ENCODE measurements at regions not wholly inside any gene's neighbourhood (a gene's known extent, or its start where the extent isn't known, plus 50 kb on each side); places are given as distances from the start of the nearest gene placed in this dataset.

- H3K27me3 Mint-ChIP-seq, result no peaks in the 10 kb centered on the region
- ATAC-seq (replicated peaks; ENCODE audit: extremely low read depth, poor library complexity, severe bottlenecking) (no peak), DNase-seq (ENCODE audit: low spot score in 2 of 2) (no peak)
- no peak overlapping the region for H3K4me3 Mint-ChIP-seq
- peaks cover 24% of the 10 kb centered on the region for H3K9me3 Mint-ChIP-seq
- no peaks in the 10 kb centered on the region for H3K4me1 Mint-ChIP-seq
- H3K27ac Mint-ChIP-seq (ENCODE audit: low read depth), result no peak overlapping the region
- no peaks in the 10 kb centered on the region for H3K36me3 Mint-ChIP-seq (ENCODE audit: insufficient read depth)
Measured at GRCh38 chr5:30890377-30890776, 303.1 kb upstream of the CDH6 start.

GRCh38 chr5:30880514-30880913, 313.0 kb upstream of the CDH6 start:
- Mint-ChIP-seq H3K36me3 (ENCODE audit: insufficient read depth) (peaks cover 3% of the 10 kb centered on the region), H3K27me3 (no peaks in the 10 kb centered on the region), H3K4me1 (no peaks in the 10 kb centered on the region), H3K4me3 (no peak overlapping the region), H3K27ac (ENCODE audit: low read depth) (no peak overlapping the region), H3K9me3 (peaks cover 16% of the 10 kb centered on the region)
- DNase-seq (ENCODE audit: low spot score in 2 of 2) (no peak), ATAC-seq (replicated peaks; ENCODE audit: extremely low read depth, poor library complexity, severe bottlenecking) (no peak)

- no peaks in the 10 kb centered on the region for H3K27me3 Mint-ChIP-seq
- no peaks in the 10 kb centered on the region for H3K4me1 Mint-ChIP-seq
- H3K9me3 Mint-ChIP-seq, result peaks cover 10% of the 10 kb centered on the region
- H3K27ac Mint-ChIP-seq (ENCODE audit: low read depth), result no peak overlapping the region
- DNase-seq (ENCODE audit: low spot score in 2 of 2), result no peak
- no peak for ATAC-seq (replicated peaks; ENCODE audit: extremely low read depth, poor library complexity, severe bottlenecking)
- peaks cover 3% of the 10 kb centered on the region for H3K36me3 Mint-ChIP-seq (ENCODE audit: insufficient read depth)
- no peak overlapping the region for H3K4me3 Mint-ChIP-seq
Measured at GRCh38 chr5:30879887-30880286, 313.6 kb upstream of the CDH6 start.

GRCh38 chr5:30878746-30879145, 314.7 kb upstream of the CDH6 start:
- H3K9me3 Mint-ChIP-seq, result peaks cover 7% of the 10 kb centered on the region

GRCh38 chr5:30878296-30878695, 315.2 kb upstream of the CDH6 start:
- H3K36me3 Mint-ChIP-seq (ENCODE audit: insufficient read depth), result peaks cover 3% of the 10 kb centered on the region
- DNase-seq (ENCODE audit: low spot score in 2 of 2) (no peak), ATAC-seq (replicated peaks; ENCODE audit: extremely low read depth, poor library complexity, severe bottlenecking) (no peak)
- H3K27me3 Mint-ChIP-seq, result no peaks in the 10 kb centered on the region
- no peaks in the 10 kb centered on the region for H3K4me1 Mint-ChIP-seq
- peaks cover 5% of the 10 kb centered on the region for H3K9me3 Mint-ChIP-seq
- H3K27ac Mint-ChIP-seq (ENCODE audit: low read depth), result no peak overlapping the region
- no peak overlapping the region for H3K4me3 Mint-ChIP-seq

More at GRCh38 chr5:30878746-30879145, 314.7 kb upstream of the CDH6 start:
- H3K4me1 Mint-ChIP-seq, result no peaks in the 10 kb centered on the region
- ATAC-seq (replicated peaks; ENCODE audit: extremely low read depth, poor library complexity, severe bottlenecking), result no peak
- no peaks in the 10 kb centered on the region for H3K27me3 Mint-ChIP-seq
- no peak overlapping the region for H3K27ac Mint-ChIP-seq (ENCODE audit: low read depth)
- no peak for DNase-seq (ENCODE audit: low spot score in 2 of 2)
- H3K4me3 Mint-ChIP-seq, result no peak overlapping the region
- H3K36me3 Mint-ChIP-seq (ENCODE audit: insufficient read depth), result peaks cover 3% of the 10 kb centered on the region

GRCh38 chr5:30874241-30875034, 319.0 kb upstream of the CDH6 start:
- Mint-ChIP-seq H3K4me3 (no peak overlapping the region), H3K27ac (ENCODE audit: low read depth) (no peak overlapping the region), H3K36me3 (ENCODE audit: insufficient read depth) (no peaks in the 10 kb centered on the region), H3K9me3 (peaks cover 11% of the 10 kb centered on the region), H3K27me3 (no peaks in the 10 kb centered on the region), H3K4me1 (no peaks in the 10 kb centered on the region)
- DNase-seq (ENCODE audit: low spot score in 2 of 2) (no peak), ATAC-seq (replicated peaks; ENCODE audit: extremely low read depth, poor library complexity, severe bottlenecking) (no peak)

- DNase-seq (ENCODE audit: low spot score in 2 of 2) (no peak), ATAC-seq (replicated peaks; ENCODE audit: extremely low read depth, poor library complexity, severe bottlenecking) (no peak)
- Mint-ChIP-seq H3K4me1 (no peaks in the 10 kb centered on the region), H3K9me3 (peaks cover 6% of the 10 kb centered on the region), H3K36me3 (ENCODE audit: insufficient read depth) (no peaks in the 10 kb centered on the region), H3K27ac (ENCODE audit: low read depth) (no peak overlapping the region), H3K27me3 (no peaks in the 10 kb centered on the region), H3K4me3 (no peak overlapping the region)
Measured at GRCh38 chr5:30871196-30871595, 322.3 kb upstream of the CDH6 start.

GRCh38 chr5:30867711-30868110, 325.8 kb upstream of the CDH6 start:
- no peak for ATAC-seq (replicated peaks; ENCODE audit: extremely low read depth, poor library complexity, severe bottlenecking)
- no peaks in the 10 kb centered on the region for H3K4me1 Mint-ChIP-seq
- no peaks in the 10 kb centered on the region for H3K36me3 Mint-ChIP-seq (ENCODE audit: insufficient read depth)
- no peak overlapping the region for H3K27ac Mint-ChIP-seq (ENCODE audit: low read depth)
- no peaks in the 10 kb centered on the region for H3K27me3 Mint-ChIP-seq
- no peak for DNase-seq (ENCODE audit: low spot score in 2 of 2)
- H3K4me3 Mint-ChIP-seq, result no peak overlapping the region
- H3K9me3 Mint-ChIP-seq, result peaks cover 17% of the 10 kb centered on the region

- DNase-seq (ENCODE audit: low spot score in 2 of 2) (no peak), ATAC-seq (replicated peaks; ENCODE audit: extremely low read depth, poor library complexity, severe bottlenecking) (no peak)
- Mint-ChIP-seq H3K36me3 (ENCODE audit: insufficient read depth) (no peaks in the 10 kb centered on the region), H3K9me3 (peaks cover 11% of the 10 kb centered on the region), H3K4me3 (no peak overlapping the region), H3K27me3 (no peaks in the 10 kb centered on the region), H3K4me1 (no peaks in the 10 kb centered on the region), H3K27ac (ENCODE audit: low read depth) (no peak overlapping the region)
Measured at GRCh38 chr5:30866142-30866541, 327.3 kb upstream of the CDH6 start.

GRCh38 chr5:30856242-30856641, 337.2 kb upstream of the CDH6 start:
- H3K27ac Mint-ChIP-seq (ENCODE audit: low read depth), result no peak overlapping the region
- H3K9me3 Mint-ChIP-seq, result peaks cover 34% of the 10 kb centered on the region
- no peak for ATAC-seq (replicated peaks; ENCODE audit: extremely low read depth, poor library complexity, severe bottlenecking)
- no peaks in the 10 kb centered on the region for H3K4me1 Mint-ChIP-seq
- DNase-seq (ENCODE audit: low spot score in 2 of 2), result no peak
- H3K36me3 Mint-ChIP-seq (ENCODE audit: insufficient read depth), result no peaks in the 10 kb centered on the region
- H3K4me3 Mint-ChIP-seq, result no peak overlapping the region
- no peaks in the 10 kb centered on the region for H3K27me3 Mint-ChIP-seq

GRCh38 chr5:30853158-30853557, 340.3 kb upstream of the CDH6 start:
- Mint-ChIP-seq H3K27me3 (no peaks in the 10 kb centered on the region), H3K36me3 (ENCODE audit: insufficient read depth) (no peaks in the 10 kb centered on the region), H3K27ac (ENCODE audit: low read depth) (no peak overlapping the region), H3K4me3 (no peak overlapping the region), H3K9me3 (peaks cover 27% of the 10 kb centered on the region), H3K4me1 (no peaks in the 10 kb centered on the region)
- DNase-seq (ENCODE audit: low spot score in 2 of 2) (no peak), ATAC-seq (replicated peaks; ENCODE audit: extremely low read depth, poor library complexity, severe bottlenecking) (no peak)

GRCh38 chr5:30850866-30851265, 342.6 kb upstream of the CDH6 start:
- DNase-seq (ENCODE audit: low spot score in 2 of 2) (no peak), ATAC-seq (replicated peaks; ENCODE audit: extremely low read depth, poor library complexity, severe bottlenecking) (no peak)
- no peaks in the 10 kb centered on the region for H3K36me3 Mint-ChIP-seq (ENCODE audit: insufficient read depth)
- no peak overlapping the region for H3K27ac Mint-ChIP-seq (ENCODE audit: low read depth)
- H3K27me3 Mint-ChIP-seq, result no peaks in the 10 kb centered on the region
- peaks cover 14% of the 10 kb centered on the region for H3K9me3 Mint-ChIP-seq
- no peak overlapping the region for H3K4me3 Mint-ChIP-seq
- no peaks in the 10 kb centered on the region for H3K4me1 Mint-ChIP-seq

- H3K36me3 Mint-ChIP-seq (ENCODE audit: insufficient read depth), result no peaks in the 10 kb centered on the region
- no peaks in the 10 kb centered on the region for H3K4me1 Mint-ChIP-seq
- no peak overlapping the region for H3K27ac Mint-ChIP-seq (ENCODE audit: low read depth)
- peaks cover 14% of the 10 kb centered on the region for H3K9me3 Mint-ChIP-seq
- ATAC-seq (replicated peaks; ENCODE audit: extremely low read depth, poor library complexity, severe bottlenecking) (no peak), DNase-seq (ENCODE audit: low spot score in 2 of 2) (no peak)
- H3K27me3 Mint-ChIP-seq, result no peaks in the 10 kb centered on the region
- no peak overlapping the region for H3K4me3 Mint-ChIP-seq
Measured at GRCh38 chr5:30849931-30850710, 343.4 kb upstream of the CDH6 start.
